WI38 (cell line): ENCODE measurements at regions not wholly inside any gene's neighbourhood (a gene's known extent, or its start where the extent isn't known, plus 50 kb on each side); places are given as distances from the start of the nearest gene placed in this dataset.

Source experiments
- H3K4me3 ChIP-seq: 2 replicates; pipeline ENCODE4 v1.5.1; 2011; ENCODE audit warnings: low read depth, mild to moderate bottlenecking, control low read depth, low read length
- CTCF ChIP-seq: IDR thresholded peaks from 2 replicates; pipeline ENCODE4 v1.5.1; 2012; ENCODE audit warnings: low read depth, mild to moderate bottlenecking, control low read depth, low read length

- H3K4me3 ChIP-seq: no peak overlapping the region
- no peak for TF ChIP-seq CTCF
Measured at GRCh38 chr15:25176616-25176923, 221.8 kb downstream of the SNRPN start.

GRCh38 chr15:25176991-25177954, 222.5 kb downstream of the SNRPN start:
- no peak for TF ChIP-seq CTCF

GRCh38 chr15:25177955-25178801, 223.4 kb downstream of the SNRPN start:
- H3K4me3 ChIP-seq: no peak overlapping the region
- TF ChIP-seq CTCF: no peak

More at GRCh38 chr15:25176991-25177954, 222.5 kb downstream of the SNRPN start:
- H3K4me3 ChIP-seq: no peak overlapping the region

GRCh38 chr15:25178835-25179672, 224.3 kb downstream of the SNRPN start:
- TF ChIP-seq CTCF: no peak
- no peak overlapping the region for H3K4me3 ChIP-seq

- TF ChIP-seq CTCF: no peak
Measured at GRCh38 chr15:25179673-25180511, 225.1 kb downstream of the SNRPN start.

GRCh38 chr15:25180606-25181292, 226.0 kb downstream of the SNRPN start:
- H3K4me3 ChIP-seq: no peak overlapping the region
- TF ChIP-seq CTCF: no peak

More at GRCh38 chr15:25179673-25180511, 225.1 kb downstream of the SNRPN start:
- H3K4me3 ChIP-seq: no peak overlapping the region
